ENCODE measurements at regions not wholly inside any gene's neighbourhood (a gene's known extent, or its start where the extent isn't known, plus 50 kb on each side); places are given as distances from the start of the nearest gene placed in this dataset.

- ATAC-seq (no peak), DNase-seq (no peak)
- intact Hi-C loops (cut with DNase I, micrococcal nuclease): no loop called here
- H3K36me3 ChIP-seq (ENCODE audit: low read depth): no peaks in the 10 kb centered on the region
- H3K4me3 ChIP-seq: no peak overlapping the region
- H3K9me3 ChIP-seq: no peaks in the 10 kb centered on the region
- no peak for TF ChIP-seq CTCF (IDR thresholded peaks at IDR 0.05)
- H3K4me1 ChIP-seq (ENCODE audit: low read depth): no peaks in the 10 kb centered on the region
These were observed 68.9 kb upstream of the S1PR1 start for GRCh38 chr1:101167891-101168290.

- ATAC-seq (no peak), DNase-seq (no peak)
- Histone ChIP-seq H3K4me3 (no peak overlapping the region), H3K9me3 (no peaks in the 10 kb centered on the region), H3K36me3 (ENCODE audit: low read depth) (no peaks in the 10 kb centered on the region), H3K4me1 (ENCODE audit: low read depth) (no peaks in the 10 kb centered on the region)
- TF ChIP-seq CTCF (IDR thresholded peaks at IDR 0.05): no peak
- intact Hi-C loops (cut with DNase I, micrococcal nuclease): no loop called here
These were observed 70.2 kb upstream of the S1PR1 start for GRCh38 chr1:101166583-101167120.

- TF ChIP-seq CTCF (IDR thresholded peaks at IDR 0.05): no peak
- DNase-seq (no peak), ATAC-seq (no peak)
- intact Hi-C loops (cut with DNase I, micrococcal nuclease): no loop called here
- Histone ChIP-seq H3K4me1 (ENCODE audit: low read depth) (no peaks in the 10 kb centered on the region), H3K9me3 (no peaks in the 10 kb centered on the region), H3K4me3 (no peak overlapping the region), H3K36me3 (ENCODE audit: low read depth) (no peaks in the 10 kb centered on the region)
These were observed 70.9 kb upstream of the S1PR1 start for GRCh38 chr1:101165954-101166353.

GRCh38 chr1:101165532-101165931, 71.3 kb upstream of the S1PR1 start:
- DNase-seq (no peak), ATAC-seq (no peak)
- Histone ChIP-seq H3K4me3 (no peak overlapping the region), H3K9me3 (no peaks in the 10 kb centered on the region), H3K36me3 (ENCODE audit: low read depth) (no peaks in the 10 kb centered on the region), H3K4me1 (ENCODE audit: low read depth) (no peaks in the 10 kb centered on the region)
- no peak for TF ChIP-seq CTCF (IDR thresholded peaks at IDR 0.05)
- intact Hi-C loops (cut with DNase I, micrococcal nuclease): no loop called here

GRCh38 chr1:101164776-101165175, 72.0 kb upstream of the S1PR1 start:
- Histone ChIP-seq H3K4me1 (ENCODE audit: low read depth) (no peaks in the 10 kb centered on the region), H3K36me3 (ENCODE audit: low read depth) (no peaks in the 10 kb centered on the region), H3K4me3 (no peak overlapping the region), H3K9me3 (no peaks in the 10 kb centered on the region)
- TF ChIP-seq CTCF (IDR thresholded peaks at IDR 0.05): no peak
- intact Hi-C loops (cut with DNase I, micrococcal nuclease): no loop called here
- ATAC-seq (no peak), DNase-seq (no peak)

Measured in mucosa of descending colon (tissue), 3 donors.